Vagina (tissue), 2 donors: ENCODE measurements at regions not wholly inside any gene's neighbourhood (a gene's known extent, or its start where the extent isn't known, plus 50 kb on each side); places are given as distances from the start of the nearest gene placed in this dataset.

Experiments used
- DNase-seq, 2 donors: peaks; one replicate each; pipeline ENCODE4 v3.0.0-alpha.2; 2017; ENCODE audit errors: extremely low spot score in 2 of 2
- H3K27ac ChIP-seq: fragments of 200-600 bp; sonication (generic); one replicate; pipeline ENCODE4 v1.5.1; 2019
- H3K27me3 ChIP-seq: fragments of 200-600 bp; sonication (generic); one replicate; pipeline ENCODE4 v1.5.1; 2019
- H3K36me3 ChIP-seq, 2 donors: fragments of 200-600 bp; sonication (generic); one replicate each; pipeline ENCODE4 v1.5.1; 2017 to 2019
- H3K4me1 ChIP-seq: fragments of 200-600 bp; sonication (generic); one replicate; pipeline ENCODE4 v1.5.1; 2019
- H3K4me3 ChIP-seq, 2 donors: fragments of 200-600 bp; sonication (generic); 1 replicate in 1 of 2; 2 replicates in 1 of 2; pipeline ENCODE4 v1.5.1; 2016 to 2019
- H3K9me3 ChIP-seq: fragments of 200-600 bp; sonication (generic); one replicate; pipeline ENCODE4 v1.5.1; 2019
- POLR2A ChIP-seq, 2 donors: fragments of 450-650 bp; IDR thresholded peaks; one replicate each; pipeline ENCODE4 v1.6.1; 2017; ENCODE audit warnings: antibody characterized with exemption in 2 of 2, mild to moderate bottlenecking in 2 of 2, moderate library complexity in 2 of 2
- POLR2AphosphoS5 ChIP-seq, 2 donors: sonication (generic); formaldehyde crosslinking; IDR thresholded peaks; one replicate each; pipeline ENCODE4 v1.9.0; 2017; ENCODE audit warnings: antibody characterized with exemption in 2 of 2, mild to moderate bottlenecking in 2 of 2, low read depth in 1 of 2; ENCODE audit not compliant: insufficient read depth in 1 of 2
- intact Hi-C: fragments of 100-400 bp; cut with DNase I; formaldehyde crosslinking; loops from one replicate; pipeline ENCODE4 v1.15.1; 2023
- TF ChIP-seq, protein P1 (sequence below), 3 experiments: fragments of 450-650 bp in 2 of 3; fragments of 200-600 bp in 1 of 3; sonication (generic) in 1 of 3; IDR thresholded peaks; one replicate each; pipeline ENCODE4 v1.5.1; 2017 to 2019; ENCODE audit warnings: antibody characterized with exemption in 3 of 3, mild to moderate bottlenecking in 2 of 3, moderate library complexity in 2 of 3

DNA sequence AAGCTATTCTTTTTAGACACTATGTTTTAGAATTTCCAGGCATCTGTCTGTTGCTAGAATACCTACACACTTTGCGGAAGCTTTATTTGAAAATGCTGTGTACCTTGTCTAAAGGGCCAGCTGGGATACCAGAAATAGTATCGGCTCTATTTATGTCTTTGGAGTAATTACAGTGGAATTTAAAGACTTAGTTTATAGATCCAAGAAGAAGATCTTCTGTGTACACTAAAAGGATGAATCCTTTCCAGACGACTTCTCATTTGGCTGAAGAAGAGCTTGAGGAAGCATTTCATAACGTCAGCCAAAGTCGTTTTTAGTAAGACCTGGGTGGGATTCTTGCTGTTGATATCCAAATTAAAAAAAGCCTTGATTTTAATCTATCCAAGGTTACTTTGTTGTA lies 365.9 kb downstream of the INHBA start:
- intact Hi-C loops = no loop called here
- no peak overlapping the region for H3K27ac ChIP-seq

DNA sequence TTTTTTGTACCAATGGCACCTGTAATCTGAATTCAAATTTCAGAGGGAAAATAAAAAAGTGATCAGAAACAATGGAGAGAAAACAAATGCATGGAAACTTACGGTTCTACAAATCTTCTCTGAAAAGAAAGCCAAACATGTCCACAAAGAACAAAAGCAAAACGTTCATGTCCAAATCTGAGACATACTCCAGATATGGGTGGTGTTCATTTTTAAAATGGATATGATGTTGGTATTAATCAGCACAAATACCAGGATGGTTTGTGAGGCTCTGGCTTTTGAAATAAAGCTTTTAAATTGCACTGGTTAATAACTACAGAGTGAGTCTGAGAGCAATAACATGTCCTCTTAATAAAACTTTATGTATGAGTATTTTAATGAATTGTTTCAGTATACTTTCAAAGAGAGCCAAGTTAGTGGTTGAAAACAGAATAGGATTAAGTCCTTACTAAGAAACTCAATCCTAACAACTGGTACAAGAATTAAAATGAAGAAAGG lies 366.4 kb downstream of the INHBA start:
- intact Hi-C loops = no loop called here
- DNase-seq = no peak
- H3K27me3 ChIP-seq = no peaks in the 10 kb centered on the region
- H3K36me3 ChIP-seq = no peaks in the 10 kb centered on the region
- no peaks in the 10 kb centered on the region for H3K9me3 ChIP-seq
- no peak overlapping the region for H3K4me3 ChIP-seq
- TF ChIP-seq POLR2A (IDR thresholded peaks at IDR 0.05) (no peak), POLR2AphosphoS5 (IDR thresholded peaks at IDR 0.05; ENCODE audit: insufficient read depth in 1 of 2, low read depth in 1 of 2) (no peak)
- TF ChIP-seq, protein P1, sequence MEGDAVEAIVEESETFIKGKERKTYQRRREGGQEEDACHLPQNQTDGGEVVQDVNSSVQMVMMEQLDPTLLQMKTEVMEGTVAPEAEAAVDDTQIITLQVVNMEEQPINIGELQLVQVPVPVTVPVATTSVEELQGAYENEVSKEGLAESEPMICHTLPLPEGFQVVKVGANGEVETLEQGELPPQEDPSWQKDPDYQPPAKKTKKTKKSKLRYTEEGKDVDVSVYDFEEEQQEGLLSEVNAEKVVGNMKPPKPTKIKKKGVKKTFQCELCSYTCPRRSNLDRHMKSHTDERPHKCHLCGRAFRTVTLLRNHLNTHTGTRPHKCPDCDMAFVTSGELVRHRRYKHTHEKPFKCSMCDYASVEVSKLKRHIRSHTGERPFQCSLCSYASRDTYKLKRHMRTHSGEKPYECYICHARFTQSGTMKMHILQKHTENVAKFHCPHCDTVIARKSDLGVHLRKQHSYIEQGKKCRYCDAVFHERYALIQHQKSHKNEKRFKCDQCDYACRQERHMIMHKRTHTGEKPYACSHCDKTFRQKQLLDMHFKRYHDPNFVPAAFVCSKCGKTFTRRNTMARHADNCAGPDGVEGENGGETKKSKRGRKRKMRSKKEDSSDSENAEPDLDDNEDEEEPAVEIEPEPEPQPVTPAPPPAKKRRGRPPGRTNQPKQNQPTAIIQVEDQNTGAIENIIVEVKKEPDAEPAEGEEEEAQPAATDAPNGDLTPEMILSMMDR (IDR thresholded peaks at IDR 0.05) = no peak
- H3K27ac ChIP-seq = no peak overlapping the region
- no peaks in the 10 kb centered on the region for H3K4me1 ChIP-seq

More for the DNA sequence above, 365.9 kb downstream of the INHBA start:
- H3K4me1 ChIP-seq = no peaks in the 10 kb centered on the region
- no peaks in the 10 kb centered on the region for H3K36me3 ChIP-seq
- DNase-seq = no peak
- no peak overlapping the region for H3K4me3 ChIP-seq
- H3K9me3 ChIP-seq = no peaks in the 10 kb centered on the region
- TF ChIP-seq POLR2AphosphoS5 (IDR thresholded peaks at IDR 0.05; ENCODE audit: insufficient read depth in 1 of 2, low read depth in 1 of 2) (no peak), POLR2A (IDR thresholded peaks at IDR 0.05) (no peak)
- TF ChIP-seq, protein P1 (IDR thresholded peaks at IDR 0.05) = no peak
- no peaks in the 10 kb centered on the region for H3K27me3 ChIP-seq

DNA sequence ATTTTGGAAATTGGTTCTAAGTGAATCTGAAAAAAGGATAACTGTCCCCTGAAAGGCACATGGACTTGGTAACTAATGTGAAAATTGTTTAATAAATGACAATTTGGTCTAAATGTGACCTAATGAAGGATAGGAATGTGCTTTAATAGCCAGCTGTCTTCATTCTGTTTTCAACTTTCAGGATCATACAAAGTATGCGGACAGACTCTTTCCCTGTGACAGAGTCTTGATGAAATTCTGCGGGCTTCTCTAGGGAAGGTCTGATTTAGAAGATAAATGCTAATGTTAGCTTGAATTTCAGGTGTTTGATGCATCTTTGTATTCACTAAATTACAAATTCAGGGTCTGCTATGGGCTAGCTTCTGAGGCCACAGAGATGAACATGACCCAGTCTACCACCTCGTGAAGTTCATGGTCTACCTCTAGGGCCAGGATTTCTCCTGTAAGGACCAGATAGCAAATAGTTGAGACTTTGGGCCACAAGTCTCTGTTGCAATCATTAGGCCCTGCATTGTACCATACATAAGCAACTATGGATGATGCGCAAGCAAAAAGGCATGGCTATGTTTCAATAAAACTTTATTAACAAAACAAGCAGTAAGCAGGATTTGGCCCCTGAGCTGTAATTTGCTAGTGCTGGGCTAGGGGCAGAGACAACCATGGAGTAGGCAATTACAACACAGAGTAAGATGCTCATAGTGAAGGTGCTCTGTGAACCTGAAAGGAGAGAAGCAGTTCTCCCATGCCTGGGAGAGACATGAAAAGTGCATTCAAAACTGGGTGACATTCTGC lies 368.6 kb downstream of the INHBA start:
- Histone ChIP-seq H3K27me3 (no peaks in the 10 kb centered on the region), H3K4me1 (no peaks in the 10 kb centered on the region), H3K27ac (no peak overlapping the region), H3K4me3 (no peak overlapping the region), H3K9me3 (no peaks in the 10 kb centered on the region), H3K36me3 (no peaks in the 10 kb centered on the region)
- intact Hi-C loops = no loop called here
- TF ChIP-seq, protein P1 (IDR thresholded peaks at IDR 0.05) = no peak
- TF ChIP-seq POLR2AphosphoS5 (IDR thresholded peaks at IDR 0.05; ENCODE audit: insufficient read depth in 1 of 2, low read depth in 1 of 2) (no peak), POLR2A (IDR thresholded peaks at IDR 0.05) (no peak)
- no peak for DNase-seq

DNA sequence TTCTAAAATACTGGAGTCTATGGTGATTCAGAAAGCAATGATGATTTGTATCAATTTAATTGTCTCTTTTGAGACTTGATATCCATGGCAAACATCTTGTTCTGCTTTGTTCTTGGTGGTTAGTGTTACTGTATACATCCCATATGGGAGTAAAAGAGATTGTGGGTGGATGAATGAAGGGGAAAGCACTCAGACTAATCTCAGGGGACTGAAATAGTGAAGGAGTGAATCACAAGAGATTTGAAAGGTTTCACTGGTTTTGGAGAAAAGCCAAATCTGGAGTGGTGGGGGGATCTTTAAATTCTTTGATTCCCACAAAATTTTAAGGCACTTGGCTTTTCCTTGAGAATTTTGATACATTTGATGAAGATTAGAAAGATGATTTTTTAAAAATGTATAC lies 369.4 kb downstream of the INHBA start:
- H3K36me3 ChIP-seq = no peaks in the 10 kb centered on the region
- intact Hi-C loops = no loop called here
- no peak overlapping the region for H3K27ac ChIP-seq
- no peaks in the 10 kb centered on the region for H3K4me1 ChIP-seq
- no peaks in the 10 kb centered on the region for H3K27me3 ChIP-seq
- no peak overlapping the region for H3K4me3 ChIP-seq
- H3K9me3 ChIP-seq = no peaks in the 10 kb centered on the region
- no peak for DNase-seq
- TF ChIP-seq, protein P1 (IDR thresholded peaks at IDR 0.05) = no peak
- no peak for TF ChIP-seq POLR2A (IDR thresholded peaks at IDR 0.05)
- TF ChIP-seq POLR2AphosphoS5 (IDR thresholded peaks at IDR 0.05; ENCODE audit: insufficient read depth in 1 of 2, low read depth in 1 of 2) = no peak

DNA sequence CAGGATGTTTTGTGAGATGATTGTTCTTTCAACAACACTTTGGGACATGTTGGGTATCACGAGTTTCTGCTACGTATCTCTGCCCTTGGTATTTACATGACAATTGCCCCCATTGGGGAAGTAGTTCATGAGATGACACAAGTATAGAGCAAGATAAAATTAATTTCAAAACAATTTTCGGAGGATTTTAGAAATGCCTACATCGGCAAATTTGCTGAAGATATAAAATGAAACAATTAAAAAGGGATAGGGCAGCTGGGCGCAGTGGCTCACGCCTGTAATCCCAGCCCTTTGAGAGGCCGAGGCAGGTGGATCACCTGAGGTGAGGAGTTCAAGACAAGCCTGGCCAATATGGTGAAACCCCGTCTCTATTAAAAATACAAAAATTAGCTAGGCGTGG lies 371.7 kb downstream of the INHBA start:
- DNase-seq = no peak
- no peak overlapping the region for H3K4me3 ChIP-seq
- H3K9me3 ChIP-seq = no peaks in the 10 kb centered on the region
- intact Hi-C loops = no loop called here
- H3K27me3 ChIP-seq = no peaks in the 10 kb centered on the region
- TF ChIP-seq POLR2A (IDR thresholded peaks at IDR 0.05) = no peak
- H3K4me1 ChIP-seq = no peaks in the 10 kb centered on the region
- no peaks in the 10 kb centered on the region for H3K36me3 ChIP-seq
- no peak overlapping the region for H3K27ac ChIP-seq
